DMS53 treated with DMSO at 0.1 percent for 48 hours (cell line): ENCODE measurements at regions not wholly inside any gene's neighbourhood (a gene's known extent, or its start where the extent isn't known, plus 50 kb on each side); places are given as distances from the start of the nearest gene placed in this dataset.

ENCODE experiments used
- DNase-seq: peaks from one replicate; lab custom pipeline; 2025; ENCODE audit not compliant: unreplicated experiment; lab: John Stamatoyannopoulos, UW

GRCh38 chr12:98244136-98244535 is 271.3 kb upstream of the TMPO start:
- DNase-seq = no peak

- DNase-seq = peak; percentile 35
Observed at GRCh38 chr12:98253207-98254037, 262.0 kb upstream of the TMPO start.

- no peak for DNase-seq
Observed at GRCh38 chr12:98256830-98257229, 258.6 kb upstream of the TMPO start.

GRCh38 chr12:98259693-98260092 is 255.7 kb upstream of the TMPO start:
- DNase-seq = no peak

GRCh38 chr12:98260276-98260675 is 255.1 kb upstream of the TMPO start:
- no peak for DNase-seq

GRCh38 chr12:98262902-98263301 is 252.5 kb upstream of the TMPO start:
- no peak for DNase-seq

- DNase-seq = no peak
Observed at GRCh38 chr12:98274430-98275130, 240.8 kb upstream of the TMPO start.

GRCh38 chr12:98275131-98275475 is 240.3 kb upstream of the TMPO start:
- DNase-seq = no peak

- no peak for DNase-seq
Observed at GRCh38 chr12:98280152-98280551, 235.2 kb upstream of the TMPO start.

GRCh38 chr12:98280621-98281020 is 234.8 kb upstream of the TMPO start:
- no peak for DNase-seq

- no peak for DNase-seq
Observed at GRCh38 chr12:98291828-98292227, 223.6 kb upstream of the TMPO start.

GRCh38 chr12:98294051-98294805 is 221.2 kb upstream of the TMPO start:
- peak; percentile 80 for DNase-seq

GRCh38 chr12:98295681-98296080 is 219.7 kb upstream of the TMPO start:
- DNase-seq = no peak

- no peak for DNase-seq
Observed at GRCh38 chr12:98296462-98297079, 218.8 kb upstream of the TMPO start.

GRCh38 chr12:98297538-98297937 is 217.9 kb upstream of the TMPO start:
- DNase-seq = no peak

- DNase-seq = no peak
Observed at GRCh38 chr12:98308141-98308540, 207.2 kb upstream of the TMPO start.

- no peak for DNase-seq
Observed at GRCh38 chr12:98317939-98318899, 197.2 kb upstream of the TMPO start.

GRCh38 chr12:98319716-98320425 is 195.5 kb upstream of the TMPO start:
- DNase-seq = no peak

GRCh38 chr12:98325003-98325402 is 190.4 kb upstream of the TMPO start:
- DNase-seq = no peak

GRCh38 chr12:98328467-98328866 is 186.9 kb upstream of the TMPO start:
- no peak for DNase-seq
